ENCODE measurements at regions not wholly inside any gene's neighbourhood (a gene's known extent, or its start where the extent isn't known, plus 50 kb on each side); places are given as distances from the start of the nearest gene placed in this dataset.

- no peak for TF ChIP-seq CTCF (IDR thresholded peaks at IDR 0.05)
- TF ChIP-seq POLR2A (IDR thresholded peaks at IDR 0.05): no peak
Observed at GRCh38 chr2:65878011-65878340, 445.6 kb upstream of the SPRED2 start.

Measured in Peyer's patch (tissue), 4 donors.